ENCODE measurements at regions not wholly inside any gene's neighbourhood (a gene's known extent, or its start where the extent isn't known, plus 50 kb on each side); places are given as distances from the start of the nearest gene placed in this dataset.

- H3K9me3 ChIP-seq (ENCODE audit: insufficient read depth, low read length) = no peaks in the 10 kb centered on the region
- H3K36me3 ChIP-seq (ENCODE audit: insufficient read depth, insufficient read length, low read length) = no peaks in the 10 kb centered on the region
- no peaks in the 10 kb centered on the region for H3K27me3 ChIP-seq (ENCODE audit: insufficient read depth, insufficient read length)
- TF ChIP-seq ZNF274 (IDR thresholded peaks at IDR 0.05; ENCODE audit: low read depth, low read length) = no peak
- TF ChIP-seq SUZ12 (IDR thresholded peaks at IDR 0.05; ENCODE audit: extremely low read depth, insufficient read depth, insufficient read length) = no peak
- no peak for TF ChIP-seq YY1 (IDR thresholded peaks at IDR 0.05; ENCODE audit: insufficient read depth, insufficient read length)
- no peak overlapping the region for H3K4me3 ChIP-seq (ENCODE audit: insufficient read length, low read depth)
- DNase-seq (ENCODE audit: low read depth, low spot score) = no peak
- H3K9ac ChIP-seq (ENCODE audit: insufficient read length, low read depth) = no peak overlapping the region
- no peaks in the 10 kb centered on the region for H3K4me1 ChIP-seq (ENCODE audit: insufficient read depth, insufficient read length)
These were observed 706.3 kb upstream of the TENM3 start for GRCh38 chr4:181536811-181537434.

- no peak for DNase-seq (ENCODE audit: low read depth, low spot score)
- Histone ChIP-seq H3K36me3 (ENCODE audit: insufficient read depth, insufficient read length, low read length) (no peaks in the 10 kb centered on the region), H3K9ac (ENCODE audit: insufficient read length, low read depth) (no peak overlapping the region)
These were observed 704.8 kb upstream of the TENM3 start for GRCh38 chr4:181538431-181538830.

DNA sequence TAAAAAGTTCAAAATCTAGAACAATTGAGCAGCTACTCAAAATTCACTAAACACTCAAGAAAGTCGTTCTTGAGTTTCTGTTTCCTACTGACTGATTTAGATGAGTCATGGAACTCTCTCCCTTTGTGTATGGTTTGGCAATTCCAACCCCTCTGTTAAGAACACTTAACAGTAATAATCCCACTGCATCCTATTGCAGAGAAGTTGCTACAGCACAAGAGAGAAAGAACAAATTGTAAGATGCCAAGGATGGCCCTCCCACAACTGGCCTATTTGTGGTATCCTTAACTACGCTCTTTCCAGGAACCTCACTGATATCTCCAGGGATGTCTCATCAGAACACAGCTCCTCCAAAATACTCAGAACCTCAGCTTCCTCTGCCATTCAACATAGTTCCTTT, 701.8 kb upstream of the TENM3 start:
- H3K4me3 ChIP-seq (ENCODE audit: insufficient read length, low read depth) = no peak overlapping the region
- no peak for DNase-seq (ENCODE audit: low read depth, low spot score)
- no peaks in the 10 kb centered on the region for H3K27me3 ChIP-seq (ENCODE audit: insufficient read depth, insufficient read length)
- H3K9ac ChIP-seq (ENCODE audit: insufficient read length, low read depth) = no peak overlapping the region
- TF ChIP-seq YY1 (IDR thresholded peaks at IDR 0.05; ENCODE audit: insufficient read depth, insufficient read length) (no peak), SUZ12 (IDR thresholded peaks at IDR 0.05; ENCODE audit: extremely low read depth, insufficient read depth, insufficient read length) (no peak), ZNF274 (IDR thresholded peaks at IDR 0.05; ENCODE audit: low read depth, low read length) (no peak)
- H3K9me3 ChIP-seq (ENCODE audit: insufficient read depth, low read length) = no peaks in the 10 kb centered on the region
- no peaks in the 10 kb centered on the region for H3K4me1 ChIP-seq (ENCODE audit: insufficient read depth, insufficient read length)
- H3K36me3 ChIP-seq (ENCODE audit: insufficient read depth, insufficient read length, low read length) = no peaks in the 10 kb centered on the region

More at GRCh38 chr4:181538431-181538830, 704.8 kb upstream of the TENM3 start:
- TF ChIP-seq YY1 (IDR thresholded peaks at IDR 0.05; ENCODE audit: insufficient read depth, insufficient read length) = no peak
- no peak for TF ChIP-seq ZNF274 (IDR thresholded peaks at IDR 0.05; ENCODE audit: low read depth, low read length)
- TF ChIP-seq SUZ12 (IDR thresholded peaks at IDR 0.05; ENCODE audit: extremely low read depth, insufficient read depth, insufficient read length) = no peak
- no peaks in the 10 kb centered on the region for H3K27me3 ChIP-seq (ENCODE audit: insufficient read depth, insufficient read length)
- H3K4me3 ChIP-seq (ENCODE audit: insufficient read length, low read depth) = no peak overlapping the region
- no peaks in the 10 kb centered on the region for H3K4me1 ChIP-seq (ENCODE audit: insufficient read depth, insufficient read length)
- H3K9me3 ChIP-seq (ENCODE audit: insufficient read depth, low read length) = no peaks in the 10 kb centered on the region

- Histone ChIP-seq H3K4me3 (ENCODE audit: insufficient read length, low read depth) (no peak overlapping the region), H3K9me3 (ENCODE audit: insufficient read depth, low read length) (no peaks in the 10 kb centered on the region), H3K36me3 (ENCODE audit: insufficient read depth, insufficient read length, low read length) (no peaks in the 10 kb centered on the region), H3K9ac (ENCODE audit: insufficient read length, low read depth) (no peak overlapping the region), H3K27me3 (ENCODE audit: insufficient read depth, insufficient read length) (no peaks in the 10 kb centered on the region), H3K4me1 (ENCODE audit: insufficient read depth, insufficient read length) (no peaks in the 10 kb centered on the region)
- DNase-seq (ENCODE audit: low read depth, low spot score) = no peak
- no peak for TF ChIP-seq YY1 (IDR thresholded peaks at IDR 0.05; ENCODE audit: insufficient read depth, insufficient read length)
- TF ChIP-seq ZNF274 (IDR thresholded peaks at IDR 0.05; ENCODE audit: low read depth, low read length) = no peak
- no peak for TF ChIP-seq SUZ12 (IDR thresholded peaks at IDR 0.05; ENCODE audit: extremely low read depth, insufficient read depth, insufficient read length)
These were observed 694.2 kb upstream of the TENM3 start for GRCh38 chr4:181548873-181549575.

DNA sequence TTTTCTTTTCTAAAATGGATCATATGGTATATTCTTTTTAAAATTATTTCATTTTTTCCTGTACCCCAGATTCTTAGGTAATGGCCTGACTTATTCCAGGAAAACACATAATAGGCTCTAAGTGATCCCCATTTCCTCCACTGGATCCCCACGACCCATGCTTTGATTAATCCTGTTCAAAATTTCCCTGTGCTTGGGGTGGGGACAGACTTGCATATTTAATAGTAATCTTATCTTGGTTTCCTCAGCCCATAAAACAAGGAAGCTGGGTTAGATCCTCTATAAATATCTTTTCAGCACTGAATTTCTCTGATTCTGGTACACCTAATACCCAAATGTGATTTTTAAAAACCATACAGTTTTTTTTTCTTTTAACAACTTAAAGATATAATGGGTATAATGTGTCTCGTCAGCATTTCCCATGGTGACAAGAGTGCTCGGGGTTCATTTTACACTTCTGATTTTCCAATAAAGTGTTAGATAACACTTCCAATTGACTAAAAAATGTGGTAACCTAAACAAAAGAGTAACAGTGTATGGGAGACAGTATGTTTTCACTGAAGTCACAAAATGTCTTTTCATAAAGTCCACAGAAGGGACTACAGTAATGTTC, 693.5 kb upstream of the TENM3 start:
- no peak for DNase-seq (ENCODE audit: low read depth, low spot score)
- no peaks in the 10 kb centered on the region for H3K27me3 ChIP-seq (ENCODE audit: insufficient read depth, insufficient read length)
- no peak for TF ChIP-seq SUZ12 (IDR thresholded peaks at IDR 0.05; ENCODE audit: extremely low read depth, insufficient read depth, insufficient read length)
- no peak for TF ChIP-seq YY1 (IDR thresholded peaks at IDR 0.05; ENCODE audit: insufficient read depth, insufficient read length)
- no peak for TF ChIP-seq ZNF274 (IDR thresholded peaks at IDR 0.05; ENCODE audit: low read depth, low read length)
- no peaks in the 10 kb centered on the region for H3K36me3 ChIP-seq (ENCODE audit: insufficient read depth, insufficient read length, low read length)
- H3K4me1 ChIP-seq (ENCODE audit: insufficient read depth, insufficient read length) = no peaks in the 10 kb centered on the region
- H3K4me3 ChIP-seq (ENCODE audit: insufficient read length, low read depth) = no peak overlapping the region
- H3K9me3 ChIP-seq (ENCODE audit: insufficient read depth, low read length) = no peaks in the 10 kb centered on the region
- no peak overlapping the region for H3K9ac ChIP-seq (ENCODE audit: insufficient read length, low read depth)

DNA sequence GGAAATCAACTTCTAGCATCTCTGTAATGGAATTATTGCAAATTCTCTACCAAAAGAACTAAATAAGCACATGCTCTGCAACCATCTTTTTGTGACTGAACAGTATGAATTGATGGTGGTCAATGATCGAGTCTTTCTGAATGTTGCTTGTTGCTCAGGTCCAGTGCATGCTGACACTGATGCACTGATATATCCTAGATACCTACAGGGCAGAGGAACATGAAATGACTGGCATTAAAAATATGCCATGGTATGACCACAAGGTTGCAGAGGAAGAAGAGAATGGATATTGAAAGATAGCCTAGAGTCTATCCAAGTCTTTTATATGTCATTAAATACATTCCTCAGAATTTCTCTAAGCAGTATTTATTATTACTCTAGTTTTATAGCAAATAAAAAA, 692.8 kb upstream of the TENM3 start:
- TF ChIP-seq YY1 (IDR thresholded peaks at IDR 0.05; ENCODE audit: insufficient read depth, insufficient read length) (no peak), SUZ12 (IDR thresholded peaks at IDR 0.05; ENCODE audit: extremely low read depth, insufficient read depth, insufficient read length) (no peak), ZNF274 (IDR thresholded peaks at IDR 0.05; ENCODE audit: low read depth, low read length) (no peak)
- H3K4me3 ChIP-seq (ENCODE audit: insufficient read length, low read depth) = no peak overlapping the region
- DNase-seq (ENCODE audit: low read depth, low spot score) = no peak
- H3K9me3 ChIP-seq (ENCODE audit: insufficient read depth, low read length) = no peaks in the 10 kb centered on the region
- H3K36me3 ChIP-seq (ENCODE audit: insufficient read depth, insufficient read length, low read length) = no peaks in the 10 kb centered on the region
- H3K4me1 ChIP-seq (ENCODE audit: insufficient read depth, insufficient read length) = no peaks in the 10 kb centered on the region
- H3K27me3 ChIP-seq (ENCODE audit: insufficient read depth, insufficient read length) = no peaks in the 10 kb centered on the region
- H3K9ac ChIP-seq (ENCODE audit: insufficient read length, low read depth) = no peak overlapping the region

DNA sequence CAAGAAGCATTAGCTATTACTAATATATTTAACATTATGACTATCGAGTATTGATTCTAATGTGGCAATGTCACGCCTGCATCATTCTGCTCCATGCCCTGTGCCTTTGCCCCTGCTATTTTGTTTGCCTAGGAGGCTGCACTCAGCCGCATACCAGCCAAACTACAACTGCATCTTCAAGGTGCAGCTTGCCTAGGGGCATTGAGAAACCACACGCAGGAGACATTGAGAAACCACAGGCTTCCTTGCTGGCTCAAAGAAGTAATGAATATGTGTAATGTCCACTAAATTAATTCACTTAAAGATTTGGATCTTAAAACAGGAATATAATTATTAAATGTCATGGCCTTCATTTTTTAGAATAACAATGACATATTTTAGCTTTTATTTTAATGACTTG, 683.6 kb upstream of the TENM3 start:
- Histone ChIP-seq H3K36me3 (ENCODE audit: insufficient read depth, insufficient read length, low read length) (no peaks in the 10 kb centered on the region), H3K9ac (ENCODE audit: insufficient read length, low read depth) (no peak overlapping the region), H3K4me3 (ENCODE audit: insufficient read length, low read depth) (no peak overlapping the region), H3K27me3 (ENCODE audit: insufficient read depth, insufficient read length) (no peaks in the 10 kb centered on the region), H3K4me1 (ENCODE audit: insufficient read depth, insufficient read length) (no peaks in the 10 kb centered on the region), H3K9me3 (ENCODE audit: insufficient read depth, low read length) (no peaks in the 10 kb centered on the region)
- TF ChIP-seq ZNF274 (IDR thresholded peaks at IDR 0.05; ENCODE audit: low read depth, low read length) = no peak
- no peak for TF ChIP-seq SUZ12 (IDR thresholded peaks at IDR 0.05; ENCODE audit: extremely low read depth, insufficient read depth, insufficient read length)
- TF ChIP-seq YY1 (IDR thresholded peaks at IDR 0.05; ENCODE audit: insufficient read depth, insufficient read length) = no peak
- no peak for DNase-seq (ENCODE audit: low read depth, low spot score)

Measured in NT2/D1 (cell line).